ENCODE measurements at regions not wholly inside any gene's neighbourhood (a gene's known extent, or its start where the extent isn't known, plus 50 kb on each side); places are given as distances from the start of the nearest gene placed in this dataset.
"Not testable (repeated sequence)": the region's sequence is repeated elsewhere in the genome, so short reads cannot be mapped to it uniquely, and the experiment has no call there.

- DNase-seq (ENCODE audit: low read depth) = no peak
Measured at GRCh38 chr9:90458485-90458884, 184.1 kb downstream of the DIRAS2 start.

GRCh38 chr9:90459321-90459720 is 183.3 kb downstream of the DIRAS2 start:
- DNase-seq (ENCODE audit: low read depth) = no peak

- no peak for DNase-seq (ENCODE audit: low read depth)
Measured at GRCh38 chr9:90460220-90460619, 182.4 kb downstream of the DIRAS2 start.

- DNase-seq (ENCODE audit: low read depth) = no peak
Measured at GRCh38 chr9:90464978-90465377, 177.6 kb downstream of the DIRAS2 start.

GRCh38 chr9:90466441-90466840 is 176.2 kb downstream of the DIRAS2 start:
- DNase-seq (ENCODE audit: low read depth) = no peak

GRCh38 chr9:90469435-90469834 is 173.2 kb downstream of the DIRAS2 start:
- no peak for DNase-seq (ENCODE audit: low read depth)

- no peak for DNase-seq (ENCODE audit: low read depth)
Measured at GRCh38 chr9:90469865-90470387, 172.7 kb downstream of the DIRAS2 start.

GRCh38 chr9:90476058-90476457 is 166.6 kb downstream of the DIRAS2 start:
- no peak for DNase-seq (ENCODE audit: low read depth)

- no peak for DNase-seq (ENCODE audit: low read depth)
Measured at GRCh38 chr9:90477535-90477934, 165.1 kb downstream of the DIRAS2 start.

- DNase-seq (ENCODE audit: low read depth) = no peak
Measured at GRCh38 chr9:90478821-90479220, 163.8 kb downstream of the DIRAS2 start.

- no peak for DNase-seq (ENCODE audit: low read depth)
Measured at GRCh38 chr9:90485028-90485427, 157.6 kb downstream of the DIRAS2 start.

GRCh38 chr9:90489066-90489465 is 153.6 kb downstream of the DIRAS2 start:
- DNase-seq (ENCODE audit: low read depth) = no peak

- DNase-seq (ENCODE audit: low read depth) = no peak
Measured at GRCh38 chr9:90499761-90500160, 142.9 kb downstream of the DIRAS2 start.

- DNase-seq (ENCODE audit: low read depth) = no peak
Measured at GRCh38 chr9:90502134-90502533, 140.5 kb downstream of the DIRAS2 start.

GRCh38 chr9:90504486-90504885 is 138.1 kb downstream of the DIRAS2 start:
- DNase-seq (ENCODE audit: low read depth) = no peak

- no peak for DNase-seq (ENCODE audit: low read depth)
Measured at GRCh38 chr9:90505695-90506094, 136.9 kb downstream of the DIRAS2 start.

- not testable (repeated sequence) for DNase-seq (ENCODE audit: low read depth)
Measured at GRCh38 chr9:90506402-90506801, 136.2 kb downstream of the DIRAS2 start.

GRCh38 chr9:90507621-90508020 is 135.0 kb downstream of the DIRAS2 start:
- DNase-seq (ENCODE audit: low read depth) = no peak

GRCh38 chr9:90508940-90509339 is 133.7 kb downstream of the DIRAS2 start:
- DNase-seq (ENCODE audit: low read depth) = no peak

- DNase-seq (ENCODE audit: low read depth) = no peak
Measured at GRCh38 chr9:90511711-90512110, 130.9 kb downstream of the DIRAS2 start.

- DNase-seq (ENCODE audit: low read depth) = no peak
Measured at GRCh38 chr9:90514877-90515276, 127.7 kb downstream of the DIRAS2 start.

- DNase-seq (ENCODE audit: low read depth) = no peak
Measured at GRCh38 chr9:90515510-90515909, 127.1 kb downstream of the DIRAS2 start.

GRCh38 chr9:90517103-90517502 is 125.5 kb downstream of the DIRAS2 start:
- DNase-seq (ENCODE audit: low read depth) = no peak

GRCh38 chr9:90521811-90522570 is 120.6 kb downstream of the DIRAS2 start:
- DNase-seq (ENCODE audit: low read depth) = no peak

All from T follicular helper cell (primary cell).